ENCODE measurements at regions not wholly inside any gene's neighbourhood (a gene's known extent, or its start where the extent isn't known, plus 50 kb on each side); places are given as distances from the start of the nearest gene placed in this dataset.

DNA sequence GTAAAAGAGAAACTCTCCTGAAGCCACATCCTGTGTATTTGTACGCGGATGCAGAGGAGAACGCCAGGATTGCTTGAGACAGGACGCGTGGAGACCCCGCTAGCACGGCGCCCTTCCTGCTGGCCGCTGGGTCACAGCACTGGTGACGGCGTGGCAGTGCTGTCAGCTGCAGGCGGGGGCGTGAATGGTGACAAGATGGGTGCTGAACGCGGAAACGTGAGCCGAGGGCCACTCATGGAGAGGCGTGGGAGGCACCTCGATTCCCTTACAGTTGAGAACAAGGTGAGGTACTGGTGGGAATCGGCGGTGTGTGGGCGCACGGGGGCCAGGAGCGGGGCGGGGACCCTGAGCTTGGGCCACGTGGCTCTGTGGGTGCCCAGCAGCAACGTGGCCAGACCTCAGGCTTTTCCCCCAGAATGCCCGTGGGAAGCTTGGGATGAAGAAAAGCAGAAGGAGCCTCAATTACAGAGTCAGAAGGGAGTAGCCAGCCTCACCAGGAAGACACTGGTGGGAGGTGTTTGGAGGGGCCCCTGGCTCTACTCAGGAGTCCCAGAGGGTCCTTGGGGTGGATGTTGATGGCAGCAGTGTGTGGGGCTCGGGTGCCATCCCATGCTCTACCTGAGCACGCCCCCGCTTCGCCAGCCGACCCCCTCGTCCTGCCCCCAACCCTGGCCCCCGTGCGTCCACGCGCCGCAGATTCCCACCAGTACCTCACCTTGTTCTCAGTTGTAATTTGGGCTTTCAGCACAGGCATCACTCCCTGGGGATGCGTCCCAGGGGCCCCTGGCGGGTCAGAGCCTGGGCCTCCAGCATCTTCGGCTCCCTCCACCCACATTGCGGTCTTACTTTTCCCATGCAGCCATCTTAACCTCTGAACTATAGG is 208.4 kb upstream of the TCERG1L start:
- DNase-seq (ENCODE audit: low read depth in 1 of 2, low spot score in 1 of 2) = no peak

DNA sequence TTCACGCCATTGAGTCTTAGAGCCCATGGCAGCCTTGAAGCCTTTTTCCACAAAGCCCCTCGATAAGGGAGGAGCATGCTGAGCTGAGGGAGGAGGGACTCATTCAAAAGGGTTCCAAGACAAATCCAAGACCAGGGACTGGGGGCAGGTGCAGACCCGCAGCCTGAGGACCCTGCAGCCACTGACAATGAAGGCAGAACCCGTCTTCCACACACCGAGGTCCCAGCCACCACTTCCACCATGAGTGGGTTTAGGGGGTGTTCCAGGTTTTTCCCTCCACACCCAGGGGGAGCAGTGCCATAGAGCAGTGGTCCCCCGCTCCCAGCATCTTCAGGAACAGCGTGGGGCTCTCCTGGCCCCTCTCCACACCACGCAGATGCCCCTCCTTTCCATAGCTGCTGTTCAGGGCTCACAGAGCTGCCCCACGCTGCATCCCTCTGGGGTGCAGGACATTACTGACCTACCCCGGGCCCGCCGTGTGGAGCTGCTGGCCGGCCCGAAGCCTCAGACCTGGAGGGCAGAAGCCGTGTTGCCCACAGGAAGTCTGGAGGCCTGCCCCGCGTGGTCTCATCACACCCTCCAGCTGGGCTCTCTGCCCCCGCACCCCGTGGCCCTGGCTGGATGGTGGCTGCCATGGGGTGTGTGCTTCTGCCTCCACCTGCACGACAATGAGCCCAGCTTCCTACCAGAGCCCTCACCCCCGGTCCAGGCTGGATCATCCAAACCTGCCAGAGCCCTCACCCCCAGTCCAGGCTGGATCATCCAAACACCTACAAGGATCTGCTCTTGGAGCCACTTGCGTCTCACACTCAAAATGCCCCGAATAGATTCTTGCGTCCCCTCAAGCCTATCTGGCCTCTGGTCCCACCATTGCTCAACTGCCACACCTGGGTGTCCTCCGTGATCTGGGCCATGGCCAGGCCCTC is 220.0 kb upstream of the TCERG1L start:
- DNase-seq (ENCODE audit: low read depth in 1 of 2, low spot score in 1 of 2) = no peak

DNA sequence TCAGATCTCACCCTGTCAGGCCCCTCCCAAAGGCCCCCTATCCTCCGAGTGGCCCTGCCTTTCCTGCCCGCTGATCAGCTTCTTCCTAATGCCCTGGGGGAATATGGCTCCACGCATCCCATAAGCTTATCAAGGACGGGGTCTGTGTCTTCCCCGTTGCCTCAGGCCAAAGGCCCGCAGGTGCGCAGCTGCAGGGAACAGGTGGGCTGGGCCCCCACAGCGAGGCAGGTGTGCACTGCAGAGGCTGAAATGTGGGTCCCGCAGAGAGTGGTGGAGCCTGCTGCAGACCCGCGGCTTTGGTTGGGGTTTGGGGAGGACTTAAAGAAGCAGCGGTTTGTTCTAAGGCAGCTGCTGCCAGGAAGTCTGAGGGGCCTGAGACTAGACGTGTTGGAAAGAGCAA is 220.8 kb upstream of the TCERG1L start:
- DNase-seq (ENCODE audit: low read depth in 1 of 2, low spot score in 1 of 2) = no peak

DNA sequence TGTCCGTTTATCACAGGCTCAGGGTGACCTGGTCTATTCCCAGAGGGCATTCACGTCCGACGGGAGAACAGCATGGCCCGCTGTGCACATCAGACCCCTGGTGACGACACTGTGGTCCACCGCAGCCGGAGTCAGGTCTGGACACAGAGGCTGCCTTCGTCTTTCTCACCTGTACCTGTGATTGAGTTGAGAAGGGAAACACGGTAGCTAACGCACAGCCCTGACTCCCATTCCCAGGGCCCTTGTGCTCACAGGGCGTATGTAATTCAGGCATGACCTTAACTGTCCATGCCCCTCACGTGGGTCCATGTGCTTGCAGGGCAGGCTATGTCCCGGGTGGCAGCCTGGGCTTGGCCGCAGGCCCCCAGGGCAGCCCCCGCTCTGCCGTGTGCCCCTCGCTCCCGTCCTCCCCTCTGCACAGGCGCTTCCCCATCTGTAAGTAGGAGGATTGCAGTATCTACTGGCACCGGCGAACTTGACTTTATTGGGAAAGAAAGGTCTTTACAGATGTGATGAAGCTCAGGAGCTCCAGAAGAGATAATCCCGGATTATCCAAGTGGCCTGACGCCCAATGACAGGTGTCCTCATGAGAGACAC is 221.3 kb upstream of the TCERG1L start:
- no peak for DNase-seq (ENCODE audit: low read depth in 1 of 2, low spot score in 1 of 2)

DNA sequence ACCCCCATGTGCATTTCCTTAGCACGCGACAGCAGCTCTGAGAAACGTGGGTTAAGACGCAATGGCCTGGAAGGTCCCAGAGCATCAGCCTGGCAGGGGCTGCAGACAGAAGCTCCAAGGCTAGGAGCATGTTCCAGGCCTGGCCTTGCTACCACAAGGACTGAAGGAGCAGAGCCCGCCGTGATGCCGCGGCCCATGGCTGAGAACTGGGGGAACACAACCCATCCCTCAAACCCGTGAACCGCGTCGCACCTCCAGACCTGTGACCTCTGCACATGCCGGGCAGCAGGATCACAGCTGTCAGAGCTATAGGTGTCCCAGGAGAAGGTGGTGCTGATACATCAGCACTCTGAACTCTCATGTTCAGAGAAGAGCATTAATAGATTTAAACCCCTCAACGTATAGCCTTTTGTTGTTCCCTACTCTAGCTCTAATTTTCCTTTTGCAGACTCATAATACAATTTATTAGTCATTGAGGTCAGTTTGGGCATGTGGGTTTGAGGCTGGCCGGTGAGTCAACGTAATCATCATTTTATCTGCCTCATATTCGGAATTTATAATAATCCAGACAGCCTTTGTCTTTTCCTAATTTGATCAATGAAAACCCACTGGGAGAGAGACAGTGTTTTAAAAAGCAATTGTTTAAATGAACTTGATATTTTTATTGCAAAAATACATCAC is 222.5 kb upstream of the TCERG1L start:
- DNase-seq (ENCODE audit: low read depth in 1 of 2, low spot score in 1 of 2) = no peak

DNA sequence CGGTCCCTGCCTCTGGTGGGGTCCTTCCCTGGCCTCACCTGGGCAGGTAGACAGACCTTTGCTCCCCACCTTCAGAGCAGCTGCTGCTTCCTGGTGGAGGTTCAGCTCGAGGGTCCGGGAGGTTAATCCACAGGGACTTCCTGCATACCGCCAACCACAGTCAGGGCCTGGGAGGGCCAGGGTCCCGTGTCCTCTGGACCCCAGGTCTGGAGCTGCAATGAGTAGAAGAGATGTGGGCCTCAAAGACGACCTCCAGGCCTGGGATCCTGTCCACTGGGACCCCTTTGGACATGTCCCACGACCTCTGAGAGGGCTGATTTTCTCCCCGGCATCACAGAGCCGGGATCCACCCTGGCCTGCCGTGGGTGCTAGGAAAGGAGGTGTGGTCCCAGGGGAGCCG is 223.3 kb upstream of the TCERG1L start:
- no peak for DNase-seq (ENCODE audit: low read depth in 1 of 2, low spot score in 1 of 2)

DNA sequence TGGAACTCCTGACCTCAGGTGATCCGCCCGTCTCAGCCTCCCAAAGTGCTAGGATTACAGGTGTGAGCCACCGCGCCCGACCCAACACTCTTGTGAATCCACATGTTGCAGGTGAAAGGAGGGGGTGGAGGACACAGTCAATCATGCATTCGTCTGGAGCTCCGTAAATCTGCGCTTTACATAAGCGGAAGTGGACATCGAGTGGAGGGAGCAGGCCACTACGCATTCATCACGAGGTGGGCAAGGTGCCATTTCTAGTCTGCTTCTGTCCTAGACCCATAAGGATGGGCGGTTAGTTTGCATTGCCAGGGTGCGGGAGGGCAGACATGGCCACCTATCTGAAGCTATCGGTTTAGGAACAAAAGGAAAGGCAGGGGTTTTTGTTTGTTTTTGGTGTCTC is 225.2 kb upstream of the TCERG1L start:
- DNase-seq (ENCODE audit: low read depth in 1 of 2, low spot score in 1 of 2) = no peak

DNA sequence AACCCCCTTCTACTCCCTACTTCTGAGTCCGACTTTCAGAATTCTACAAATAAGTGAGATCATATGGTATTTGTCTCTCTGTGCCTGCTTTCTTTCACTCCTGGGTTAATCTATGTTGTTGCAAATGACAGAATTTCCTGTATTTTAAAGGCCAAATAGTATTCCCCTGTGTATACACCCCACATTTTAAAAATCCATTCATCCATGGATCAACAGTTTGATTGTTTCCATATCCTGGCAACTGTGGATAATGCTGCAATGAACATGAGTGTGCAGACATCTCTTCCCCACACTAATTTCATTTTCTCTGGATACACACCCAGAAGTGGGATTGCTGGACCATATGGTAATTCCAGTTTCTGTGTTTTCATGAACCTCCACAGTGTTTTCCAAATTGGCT is 225.8 kb upstream of the TCERG1L start:
- no peak for DNase-seq (ENCODE audit: low read depth in 1 of 2, low spot score in 1 of 2)

DNA sequence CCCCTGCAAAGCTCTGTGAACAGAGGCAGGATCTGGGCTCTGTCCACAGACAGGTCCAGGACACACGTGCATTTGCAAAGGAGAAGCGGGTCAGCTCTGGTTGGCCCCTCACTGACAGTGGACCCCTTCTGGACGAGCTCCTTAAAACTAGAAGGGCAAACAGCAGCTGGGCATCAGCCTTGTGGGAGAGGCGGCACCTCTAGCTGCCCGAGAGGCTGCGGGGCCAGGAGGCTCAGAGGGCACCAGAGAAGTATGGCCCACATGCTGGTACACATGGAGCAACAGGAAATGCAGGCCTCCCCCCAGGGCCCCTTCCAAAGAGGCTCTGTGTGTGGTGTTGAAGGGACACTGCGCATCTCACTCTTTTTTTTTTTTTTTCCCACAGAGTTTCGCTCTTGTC is 233.0 kb upstream of the TCERG1L start:
- no peak for DNase-seq (ENCODE audit: low read depth in 1 of 2, low spot score in 1 of 2)

DNA sequence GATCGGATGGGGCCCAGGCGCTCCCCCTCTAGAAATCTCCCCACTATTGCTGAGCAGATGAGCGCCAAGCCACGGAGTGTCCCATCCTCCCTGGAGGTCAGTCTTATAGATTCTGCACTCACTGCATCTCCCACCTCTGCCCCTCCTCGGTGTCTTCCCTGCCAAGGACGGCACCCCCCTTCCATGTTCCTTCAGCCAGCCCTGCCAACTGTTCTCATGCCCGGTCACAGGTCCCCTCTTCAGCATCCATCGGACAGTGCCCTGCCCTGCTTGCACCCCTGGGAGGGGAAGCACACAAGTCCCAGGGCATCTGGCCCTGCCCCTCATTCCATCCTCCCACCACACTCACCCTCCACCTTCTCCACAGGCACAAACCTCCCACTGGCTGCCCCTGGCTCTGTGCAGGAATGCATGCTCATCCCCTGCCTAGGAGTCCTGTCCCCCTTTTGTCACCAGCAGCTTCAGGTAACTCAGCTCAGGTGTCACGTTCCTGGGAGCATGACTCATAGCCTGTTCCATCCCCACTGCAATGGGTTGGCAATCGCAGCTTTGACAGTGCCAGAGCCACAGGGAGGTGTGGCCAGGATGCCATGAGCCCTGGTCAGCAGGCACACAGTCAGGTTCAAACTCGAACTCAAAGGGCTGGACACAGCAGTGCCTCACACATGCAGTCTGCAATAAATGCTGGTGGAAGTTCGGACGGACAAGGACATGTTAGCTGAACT is 234.7 kb upstream of the TCERG1L start:
- no peak for DNase-seq (ENCODE audit: low read depth in 1 of 2, low spot score in 1 of 2)

DNA sequence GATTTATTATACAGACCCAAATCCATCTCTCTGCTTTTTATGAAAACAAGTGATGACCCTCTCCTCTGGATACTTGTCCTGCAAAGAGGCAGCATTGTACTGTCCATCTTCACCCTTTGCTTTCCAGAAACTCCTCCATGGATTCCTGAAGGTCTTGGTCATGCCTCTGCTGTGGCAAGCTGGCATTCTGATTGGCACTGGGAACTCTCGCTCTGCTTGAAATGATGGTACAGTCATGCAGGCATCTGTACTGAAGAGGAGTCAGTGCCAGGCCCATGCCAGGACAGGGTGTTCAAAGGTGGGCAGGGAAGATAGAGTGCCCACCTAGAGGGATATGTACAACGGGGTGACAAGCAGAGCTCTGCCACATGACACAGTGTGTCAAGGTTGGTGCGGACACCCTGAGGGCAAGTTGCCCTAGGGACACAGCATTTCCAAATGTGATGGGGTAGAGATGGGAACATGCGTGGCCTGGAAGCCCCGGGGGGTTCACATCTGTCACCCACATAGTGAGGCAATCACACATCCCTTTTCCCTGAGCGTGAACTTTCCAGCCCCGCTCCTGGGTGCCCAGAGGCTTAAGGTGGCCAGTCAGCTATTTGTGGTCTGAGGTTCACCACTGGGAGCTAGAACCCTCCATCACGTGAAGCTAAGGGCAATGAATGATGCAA is 235.7 kb upstream of the TCERG1L start:
- no peak for DNase-seq (ENCODE audit: low read depth in 1 of 2, low spot score in 1 of 2)

DNA sequence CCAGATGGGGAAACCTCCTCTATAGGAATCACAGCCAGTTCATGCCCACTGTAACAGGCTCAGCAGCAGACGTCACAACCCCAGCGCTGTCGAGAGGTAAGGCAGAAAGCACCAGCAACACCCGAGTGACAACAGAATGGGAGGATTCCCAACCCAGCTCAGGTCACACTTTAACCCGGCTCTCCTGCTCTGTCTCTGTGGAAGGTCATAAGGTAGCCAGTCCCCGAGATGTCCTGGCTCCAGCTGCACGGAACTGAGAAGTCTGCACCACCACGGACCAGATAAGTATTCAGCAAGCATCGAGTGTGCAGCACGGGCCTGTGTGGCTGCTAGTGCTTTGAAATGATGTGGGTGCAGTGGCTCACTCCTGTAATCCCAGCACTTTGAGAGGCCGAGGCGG is 236.7 kb upstream of the TCERG1L start:
- DNase-seq (ENCODE audit: low read depth in 1 of 2, low spot score in 1 of 2) = no peak

DNA sequence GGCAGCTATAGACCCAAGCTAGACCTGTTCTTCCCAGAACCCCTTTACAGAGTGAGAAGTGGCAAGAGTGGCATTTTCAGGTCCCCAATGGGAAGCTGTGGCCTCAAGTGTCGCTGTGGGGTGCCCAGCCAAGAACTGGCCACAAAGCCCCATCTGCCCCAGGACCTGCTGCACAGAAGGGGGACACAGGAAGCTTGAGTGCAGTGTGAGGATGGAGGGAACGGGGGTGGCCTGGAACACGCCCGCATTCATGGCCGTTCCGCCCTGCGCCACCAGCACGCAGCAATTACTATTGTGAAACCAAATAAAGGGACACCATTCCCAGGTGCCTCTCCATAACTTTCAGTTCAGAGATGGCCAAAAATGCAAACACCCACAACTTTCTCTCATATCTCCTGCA is 237.6 kb upstream of the TCERG1L start:
- DNase-seq (ENCODE audit: low read depth in 1 of 2, low spot score in 1 of 2) = no peak

DNA sequence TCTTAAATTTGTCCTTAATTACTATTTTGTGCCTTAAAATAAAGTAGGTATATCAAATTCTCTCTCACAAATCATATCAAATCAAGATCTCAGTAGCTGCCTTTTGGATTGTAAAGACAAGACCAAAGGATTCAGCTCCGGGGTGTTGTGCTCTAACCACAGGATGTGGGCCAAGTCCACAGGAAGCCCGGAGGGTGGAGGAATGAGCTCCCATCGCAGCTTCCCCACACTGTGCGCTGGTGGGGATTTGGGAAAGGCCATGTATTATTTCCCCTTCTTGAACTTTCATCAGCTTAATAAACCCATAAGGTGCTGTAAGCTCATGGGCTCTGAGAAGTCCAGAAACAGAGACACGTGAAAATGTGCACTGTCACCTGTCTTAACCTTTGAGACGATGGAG is 241.6 kb upstream of the TCERG1L start:
- no peak for DNase-seq (ENCODE audit: low read depth in 1 of 2, low spot score in 1 of 2)

DNA sequence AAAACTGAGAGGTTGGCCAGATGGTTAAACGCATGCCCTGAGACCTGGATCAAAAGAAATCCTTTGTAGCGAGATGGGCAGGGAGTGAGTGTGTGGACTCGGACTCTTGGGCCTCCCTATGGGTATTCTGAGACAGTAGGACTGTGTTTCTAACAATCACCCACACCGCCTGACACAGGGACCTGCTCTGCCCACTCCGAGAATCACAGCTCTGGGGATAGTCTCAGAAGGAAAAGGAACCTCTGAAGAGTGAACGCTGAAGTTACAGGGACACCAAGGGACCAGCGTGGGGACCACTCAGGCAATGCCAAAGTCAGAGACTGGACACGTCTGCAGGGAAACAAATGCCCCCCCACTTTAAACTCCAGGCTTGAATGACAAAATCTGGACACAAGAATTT is 242.1 kb upstream of the TCERG1L start:
- DNase-seq (ENCODE audit: low read depth in 1 of 2, low spot score in 1 of 2) = no peak

DNA sequence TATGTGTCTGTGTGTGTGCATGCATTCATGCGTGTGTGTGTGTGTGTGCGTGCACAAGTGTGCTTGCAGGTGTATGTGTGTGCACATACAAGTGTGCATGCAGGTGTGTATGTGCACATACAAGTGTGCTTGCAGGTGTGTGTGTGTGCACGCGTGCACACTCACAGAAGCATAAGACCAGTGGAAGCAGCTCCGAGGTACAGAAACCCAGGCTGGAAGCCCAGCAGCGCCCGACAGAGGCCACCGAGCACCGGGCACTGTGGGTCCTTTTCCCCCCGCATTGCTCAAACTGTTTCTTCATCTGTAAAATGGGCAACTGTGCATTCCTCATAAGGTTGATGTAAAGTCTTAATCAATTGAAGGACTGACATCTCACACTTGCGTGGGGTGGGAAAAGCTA is 243.3 kb upstream of the TCERG1L start:
- DNase-seq (ENCODE audit: low read depth in 1 of 2, low spot score in 1 of 2) = no peak

DNA sequence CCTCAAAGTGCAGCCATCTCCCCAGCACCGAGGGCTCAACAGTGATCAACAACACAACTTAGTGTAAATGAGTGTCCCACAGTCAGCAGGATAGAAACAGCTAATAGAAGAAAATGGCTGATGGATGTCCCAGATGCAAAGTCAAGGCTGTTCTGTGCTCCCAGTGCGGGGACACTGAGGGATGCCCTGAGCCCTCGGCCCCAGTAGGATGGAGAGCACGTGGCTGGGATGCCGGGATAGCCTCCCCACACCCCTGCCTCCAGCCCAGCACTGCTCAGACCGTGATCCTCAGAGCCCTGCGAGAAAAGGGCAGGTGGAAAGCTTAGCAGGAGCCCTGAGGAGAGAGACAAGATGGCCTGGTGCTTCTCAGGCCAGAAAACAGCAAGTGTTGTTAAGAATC is 243.9 kb upstream of the TCERG1L start:
- no peak for DNase-seq (ENCODE audit: low read depth in 1 of 2, low spot score in 1 of 2)

DNA sequence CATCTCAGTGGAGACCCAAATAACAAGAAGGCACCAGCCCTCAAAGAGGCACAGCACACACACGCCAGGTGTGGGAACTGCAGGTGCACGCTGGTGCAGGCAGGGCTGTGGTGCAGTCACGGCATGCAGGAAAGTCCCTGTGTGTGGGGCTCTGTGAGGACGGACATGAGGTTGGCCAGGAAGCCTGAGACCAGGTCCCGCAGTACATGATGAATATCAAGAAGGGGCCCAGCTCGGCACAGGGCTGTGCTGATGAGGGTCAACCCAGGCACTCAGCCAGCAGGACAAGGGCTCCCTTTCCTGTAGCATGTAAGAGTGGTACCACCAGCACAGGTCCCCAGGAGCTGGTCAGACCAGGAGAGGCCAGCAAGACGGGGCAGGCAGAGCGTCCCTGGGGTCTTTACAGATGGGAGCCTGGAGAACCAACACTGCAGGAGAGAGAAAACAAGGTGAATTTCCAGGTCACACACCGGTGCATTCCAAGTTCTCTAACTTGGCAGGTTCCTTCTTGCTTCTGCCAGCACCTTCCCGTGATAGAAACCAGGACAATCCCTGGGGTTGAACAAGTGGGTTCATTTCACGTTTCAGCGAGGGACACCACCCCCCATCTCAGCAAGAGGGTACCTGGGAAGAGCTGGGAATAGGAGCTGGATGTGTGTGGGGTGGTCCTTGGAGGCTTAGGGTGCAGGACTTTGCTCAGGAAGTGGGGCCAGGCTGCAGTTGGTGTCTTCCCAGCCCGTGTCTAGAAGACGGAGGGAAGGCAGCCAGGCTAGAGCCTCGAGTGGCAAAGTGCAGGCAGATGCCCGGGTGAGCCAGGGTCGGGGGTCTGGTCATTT is 244.8 kb upstream of the TCERG1L start:
- DNase-seq (ENCODE audit: low read depth in 1 of 2, low spot score in 1 of 2) = no peak

DNA sequence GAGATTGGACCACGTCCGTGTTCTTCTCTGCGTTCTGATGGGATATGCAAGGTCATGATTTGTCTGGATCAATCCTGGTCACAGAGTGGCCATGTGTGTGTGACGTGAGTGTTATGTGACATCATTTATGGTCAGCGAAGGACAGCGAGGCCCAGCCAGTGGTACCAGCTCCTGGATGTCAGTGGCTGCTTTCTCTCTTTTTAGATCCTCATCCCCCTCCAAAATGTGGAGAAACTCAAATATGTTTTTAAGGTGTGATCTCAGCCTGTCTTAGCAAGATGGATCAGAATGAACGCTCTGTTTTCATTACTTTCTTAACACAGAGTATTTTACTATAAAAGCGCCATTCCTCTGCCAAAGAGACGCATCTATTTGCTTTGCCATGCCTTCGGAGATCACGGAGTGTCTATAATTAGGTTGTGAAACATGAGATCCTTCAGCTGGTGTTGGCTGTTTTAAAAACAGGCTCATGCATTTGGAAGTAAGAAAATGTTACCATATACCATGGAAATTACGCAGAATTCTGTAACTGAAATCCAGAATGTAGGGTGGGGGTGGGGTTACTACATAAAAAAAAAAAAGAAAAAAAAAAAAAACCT is 245.5 kb upstream of the TCERG1L start:
- DNase-seq (ENCODE audit: low read depth in 1 of 2, low spot score in 1 of 2) = no peak
